OCI-LY1 (cell line): ENCODE measurements at regions not wholly inside any gene's neighbourhood (a gene's known extent, or its start where the extent isn't known, plus 50 kb on each side); places are given as distances from the start of the nearest gene placed in this dataset.

Experiments
- EZH2 ChIP-seq: fragments of 200-600 bp; sonication (generic), shearing (Covaris generic); IDR thresholded peaks from 2 replicates; pipeline ENCODE4 v1.8.0; 2017; ENCODE audit warnings: borderline replicate concordance, mixed run types, mild to moderate bottlenecking, antibody characterized with exemption, low read length, moderate library complexity, mixed read lengths
- TF ChIP-seq, protein P1 (sequence below): fragments of 200-600 bp; sonication (generic), shearing (Covaris generic); IDR thresholded peaks from 2 replicates; pipeline ENCODE4 v1.5.1; 2017; ENCODE audit warnings: mild to moderate bottlenecking, antibody characterized with exemption, low read length, moderate library complexity, mixed read lengths

DNA sequence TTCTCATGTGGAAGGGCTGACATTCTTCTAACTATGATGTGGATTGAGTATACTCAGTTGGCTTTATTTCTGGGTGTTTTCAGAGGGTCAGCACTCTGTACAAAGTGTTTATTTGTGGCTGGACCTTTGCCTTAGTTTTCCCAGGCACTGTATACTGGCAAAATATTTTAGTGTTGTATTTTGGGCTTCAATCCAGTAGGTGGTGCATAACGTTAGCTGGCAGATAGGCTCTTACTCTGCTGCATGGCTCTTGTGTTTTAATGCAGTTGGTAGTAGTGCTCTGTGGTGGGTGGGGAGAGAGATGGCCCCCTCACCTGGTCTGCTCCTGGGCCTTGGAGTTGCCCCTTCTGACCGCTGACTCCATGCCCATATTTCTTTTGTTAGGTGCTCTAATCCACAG, 75.6 kb upstream of the REG3A start:
- TF ChIP-seq, protein P1, sequence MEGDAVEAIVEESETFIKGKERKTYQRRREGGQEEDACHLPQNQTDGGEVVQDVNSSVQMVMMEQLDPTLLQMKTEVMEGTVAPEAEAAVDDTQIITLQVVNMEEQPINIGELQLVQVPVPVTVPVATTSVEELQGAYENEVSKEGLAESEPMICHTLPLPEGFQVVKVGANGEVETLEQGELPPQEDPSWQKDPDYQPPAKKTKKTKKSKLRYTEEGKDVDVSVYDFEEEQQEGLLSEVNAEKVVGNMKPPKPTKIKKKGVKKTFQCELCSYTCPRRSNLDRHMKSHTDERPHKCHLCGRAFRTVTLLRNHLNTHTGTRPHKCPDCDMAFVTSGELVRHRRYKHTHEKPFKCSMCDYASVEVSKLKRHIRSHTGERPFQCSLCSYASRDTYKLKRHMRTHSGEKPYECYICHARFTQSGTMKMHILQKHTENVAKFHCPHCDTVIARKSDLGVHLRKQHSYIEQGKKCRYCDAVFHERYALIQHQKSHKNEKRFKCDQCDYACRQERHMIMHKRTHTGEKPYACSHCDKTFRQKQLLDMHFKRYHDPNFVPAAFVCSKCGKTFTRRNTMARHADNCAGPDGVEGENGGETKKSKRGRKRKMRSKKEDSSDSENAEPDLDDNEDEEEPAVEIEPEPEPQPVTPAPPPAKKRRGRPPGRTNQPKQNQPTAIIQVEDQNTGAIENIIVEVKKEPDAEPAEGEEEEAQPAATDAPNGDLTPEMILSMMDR, result peak; percentile 38
- no peak for TF ChIP-seq EZH2
